Astrocyte (in vitro differentiated cells and primary cell): ENCODE measurements at regions not wholly inside any gene's neighbourhood (a gene's known extent, or its start where the extent isn't known, plus 50 kb on each side); places are given as distances from the start of the nearest gene placed in this dataset.

Source experiments
- EZH2 ChIP-seq: IDR thresholded peaks from 2 replicates; pipeline ENCODE4 v1.6.1; 2012; ENCODE audit warnings: mild to moderate bottlenecking, low read length, inconsistent platforms; ENCODE audit not compliant: insufficient read depth
- TF ChIP-seq, protein P1 (sequence below): IDR thresholded peaks from 2 replicates; pipeline ENCODE4 v1.5.1; 2011; ENCODE audit warnings: low read depth, mild to moderate bottlenecking, inconsistent platforms, low read length, moderate library complexity; ENCODE audit not compliant: insufficient read depth

GRCh38 chr6:26195376-26195923, 108.2 kb downstream of the HFE start:
- TF ChIP-seq, protein P1, sequence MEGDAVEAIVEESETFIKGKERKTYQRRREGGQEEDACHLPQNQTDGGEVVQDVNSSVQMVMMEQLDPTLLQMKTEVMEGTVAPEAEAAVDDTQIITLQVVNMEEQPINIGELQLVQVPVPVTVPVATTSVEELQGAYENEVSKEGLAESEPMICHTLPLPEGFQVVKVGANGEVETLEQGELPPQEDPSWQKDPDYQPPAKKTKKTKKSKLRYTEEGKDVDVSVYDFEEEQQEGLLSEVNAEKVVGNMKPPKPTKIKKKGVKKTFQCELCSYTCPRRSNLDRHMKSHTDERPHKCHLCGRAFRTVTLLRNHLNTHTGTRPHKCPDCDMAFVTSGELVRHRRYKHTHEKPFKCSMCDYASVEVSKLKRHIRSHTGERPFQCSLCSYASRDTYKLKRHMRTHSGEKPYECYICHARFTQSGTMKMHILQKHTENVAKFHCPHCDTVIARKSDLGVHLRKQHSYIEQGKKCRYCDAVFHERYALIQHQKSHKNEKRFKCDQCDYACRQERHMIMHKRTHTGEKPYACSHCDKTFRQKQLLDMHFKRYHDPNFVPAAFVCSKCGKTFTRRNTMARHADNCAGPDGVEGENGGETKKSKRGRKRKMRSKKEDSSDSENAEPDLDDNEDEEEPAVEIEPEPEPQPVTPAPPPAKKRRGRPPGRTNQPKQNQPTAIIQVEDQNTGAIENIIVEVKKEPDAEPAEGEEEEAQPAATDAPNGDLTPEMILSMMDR = no peak
- no peak for TF ChIP-seq EZH2
